ENCODE measurements at regions not wholly inside any gene's neighbourhood (a gene's known extent, or its start where the extent isn't known, plus 50 kb on each side); places are given as distances from the start of the nearest gene placed in this dataset.

GRCh38 chr4:107117726-107118125 lies 81.6 kb upstream of the DKK2 start:
- Histone ChIP-seq H3K4me2 (ENCODE audit: low read length) (no peak overlapping the region), H3K9ac (ENCODE audit: low read length) (no peak overlapping the region), H4K20me1 (ENCODE audit: insufficient read depth) (no peaks in the 10 kb centered on the region), H3F3A (ENCODE audit: insufficient read depth, low read length, poor library complexity, severe bottlenecking) (no peaks in the 10 kb centered on the region), H3K27me3 (ENCODE audit: insufficient read depth, low read depth, low read length) (no peaks in the 10 kb centered on the region), H2AFZ (ENCODE audit: low read depth, low read length) (no peak overlapping the region), H3K9me2 (ENCODE audit: insufficient read depth, low read length) (no peaks in the 10 kb centered on the region), H3K9me3 (ENCODE audit: low read length) (no peaks in the 10 kb centered on the region), H3K27ac (ENCODE audit: low read length) (no peak overlapping the region), H3K79me2 (replicated peaks; ENCODE audit: insufficient read depth, low read length) (no peaks in the 10 kb centered on the region), H3K36me3 (ENCODE audit: insufficient read depth, low read length) (no peaks in the 10 kb centered on the region), H3K4me3 (ENCODE audit: low read length) (no peak overlapping the region)
- no peak for TF ChIP-seq SMC3 (conservative IDR thresholded peaks at IDR 0.05; ENCODE audit: poor library complexity)
- no peak for TF ChIP-seq EZH2 (IDR thresholded peaks at IDR 0.05; ENCODE audit: borderline replicate concordance, insufficient read depth, low read length, poor library complexity, severe bottlenecking)
- TF ChIP-seq POLR2AphosphoS5 (IDR thresholded peaks at IDR 0.05), result no peak
- TF ChIP-seq MXI1 (conservative IDR thresholded peaks at IDR 0.05; ENCODE audit: poor library complexity, severe bottlenecking), result no peak
- no peak for TF ChIP-seq EP300 (conservative IDR thresholded peaks at IDR 0.05; ENCODE audit: poor library complexity, severe bottlenecking)
- TF ChIP-seq, protein P1, sequence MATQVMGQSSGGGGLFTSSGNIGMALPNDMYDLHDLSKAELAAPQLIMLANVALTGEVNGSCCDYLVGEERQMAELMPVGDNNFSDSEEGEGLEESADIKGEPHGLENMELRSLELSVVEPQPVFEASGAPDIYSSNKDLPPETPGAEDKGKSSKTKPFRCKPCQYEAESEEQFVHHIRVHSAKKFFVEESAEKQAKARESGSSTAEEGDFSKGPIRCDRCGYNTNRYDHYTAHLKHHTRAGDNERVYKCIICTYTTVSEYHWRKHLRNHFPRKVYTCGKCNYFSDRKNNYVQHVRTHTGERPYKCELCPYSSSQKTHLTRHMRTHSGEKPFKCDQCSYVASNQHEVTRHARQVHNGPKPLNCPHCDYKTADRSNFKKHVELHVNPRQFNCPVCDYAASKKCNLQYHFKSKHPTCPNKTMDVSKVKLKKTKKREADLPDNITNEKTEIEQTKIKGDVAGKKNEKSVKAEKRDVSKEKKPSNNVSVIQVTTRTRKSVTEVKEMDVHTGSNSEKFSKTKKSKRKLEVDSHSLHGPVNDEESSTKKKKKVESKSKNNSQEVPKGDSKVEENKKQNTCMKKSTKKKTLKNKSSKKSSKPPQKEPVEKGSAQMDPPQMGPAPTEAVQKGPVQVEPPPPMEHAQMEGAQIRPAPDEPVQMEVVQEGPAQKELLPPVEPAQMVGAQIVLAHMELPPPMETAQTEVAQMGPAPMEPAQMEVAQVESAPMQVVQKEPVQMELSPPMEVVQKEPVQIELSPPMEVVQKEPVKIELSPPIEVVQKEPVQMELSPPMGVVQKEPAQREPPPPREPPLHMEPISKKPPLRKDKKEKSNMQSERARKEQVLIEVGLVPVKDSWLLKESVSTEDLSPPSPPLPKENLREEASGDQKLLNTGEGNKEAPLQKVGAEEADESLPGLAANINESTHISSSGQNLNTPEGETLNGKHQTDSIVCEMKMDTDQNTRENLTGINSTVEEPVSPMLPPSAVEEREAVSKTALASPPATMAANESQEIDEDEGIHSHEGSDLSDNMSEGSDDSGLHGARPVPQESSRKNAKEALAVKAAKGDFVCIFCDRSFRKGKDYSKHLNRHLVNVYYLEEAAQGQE (IDR thresholded peaks at IDR 0.05; ENCODE audit: borderline replicate concordance), result no peak
- no peak for TF ChIP-seq TAF1 (IDR thresholded peaks at IDR 0.05; ENCODE audit: low read depth)
- no peak for TF ChIP-seq CTCF (IDR thresholded peaks at IDR 0.05; ENCODE audit: poor library complexity, severe bottlenecking)
- no peak for TF ChIP-seq RAD21 (conservative IDR thresholded peaks at IDR 0.05)

GRCh38 chr4:107115185-107115847 lies 79.2 kb upstream of the DKK2 start:
- Histone ChIP-seq H3F3A (ENCODE audit: insufficient read depth, low read length, poor library complexity, severe bottlenecking) (no peaks in the 10 kb centered on the region), H4K20me1 (ENCODE audit: insufficient read depth) (no peaks in the 10 kb centered on the region), H3K36me3 (ENCODE audit: insufficient read depth, low read length) (no peaks in the 10 kb centered on the region), H3K79me2 (replicated peaks; ENCODE audit: insufficient read depth, low read length) (no peaks in the 10 kb centered on the region), H3K9me3 (ENCODE audit: low read length) (no peaks in the 10 kb centered on the region), H2AFZ (ENCODE audit: low read depth, low read length) (peak overlapping the region; percentile 2), H3K27ac (ENCODE audit: low read length) (no peak overlapping the region), H3K4me3 (ENCODE audit: low read length) (no peak overlapping the region), H3K27me3 (ENCODE audit: insufficient read depth, low read depth, low read length) (no peaks in the 10 kb centered on the region), H3K9ac (ENCODE audit: low read length) (no peak overlapping the region), H3K9me2 (ENCODE audit: insufficient read depth, low read length) (no peaks in the 10 kb centered on the region), H3K4me2 (ENCODE audit: low read length) (no peak overlapping the region)
- TF ChIP-seq MXI1 (conservative IDR thresholded peaks at IDR 0.05; ENCODE audit: poor library complexity, severe bottlenecking) (no peak), TAF1 (IDR thresholded peaks at IDR 0.05; ENCODE audit: low read depth) (no peak), EZH2 (IDR thresholded peaks at IDR 0.05; ENCODE audit: borderline replicate concordance, insufficient read depth, low read length, poor library complexity, severe bottlenecking) (no peak), RAD21 (conservative IDR thresholded peaks at IDR 0.05) (no peak), POLR2AphosphoS5 (IDR thresholded peaks at IDR 0.05) (no peak), EP300 (conservative IDR thresholded peaks at IDR 0.05; ENCODE audit: poor library complexity, severe bottlenecking) (no peak), CTCF (IDR thresholded peaks at IDR 0.05; ENCODE audit: poor library complexity, severe bottlenecking) (no peak), SMC3 (conservative IDR thresholded peaks at IDR 0.05; ENCODE audit: poor library complexity) (no peak)
- TF ChIP-seq, protein P1 (IDR thresholded peaks at IDR 0.05; ENCODE audit: borderline replicate concordance), result no peak

All from neural cell (in vitro differentiated cells).